ENCODE measurements at regions not wholly inside any gene's neighbourhood (a gene's known extent, or its start where the extent isn't known, plus 50 kb on each side); places are given as distances from the start of the nearest gene placed in this dataset.

- no peak for TF ChIP-seq JUNB (IDR thresholded peaks at IDR 0.05)
- TF ChIP-seq POLR2A (IDR thresholded peaks at IDR 0.05; ENCODE audit: low read length): no peak
- no peak for TF ChIP-seq EP300 (IDR thresholded peaks at IDR 0.05)
- no peak for TF ChIP-seq CTCF (IDR thresholded peaks at IDR 0.05)
- TF ChIP-seq CHD2 (IDR thresholded peaks at IDR 0.05; ENCODE audit: low read length, partially characterized antibody): no peak
- no peak for TF ChIP-seq HMGXB4 (CRISPR knock-in tag; IDR thresholded peaks at IDR 0.05; ENCODE audit: borderline replicate concordance)
- no peak for TF ChIP-seq MAX (IDR thresholded peaks at IDR 0.05)
- no peak for TF ChIP-seq PBX3 (IDR thresholded peaks at IDR 0.05)
- TF ChIP-seq REST (IDR thresholded peaks at IDR 0.05): no peak
- no peak for TF ChIP-seq HDAC2 (IDR thresholded peaks at IDR 0.05)
- TF ChIP-seq TP53 (CRISPR knock-in tag; IDR thresholded peaks at IDR 0.05): no peak
Measured at GRCh38 chr16:52948946-52949345, 103.8 kb downstream of the CHD9NB start.

Measured in A549 (cell line).